Hepatocyte (in vitro differentiated cells): ENCODE measurements at regions not wholly inside any gene's neighbourhood (a gene's known extent, or its start where the extent isn't known, plus 50 kb on each side); places are given as distances from the start of the nearest gene placed in this dataset.

Source experiments
- EZH2 ChIP-seq: fragments of 200-600 bp; sonication (generic); IDR thresholded peaks from 2 replicates; pipeline ENCODE4 v1.6.1; 2016; ENCODE audit warnings: antibody characterized with exemption, mild to moderate bottlenecking, borderline replicate concordance
- EZH2phosphoT487 ChIP-seq: fragments of 200-600 bp; sonication (generic); IDR thresholded peaks from one replicate; pipeline ENCODE4 v1.6.1; 2018; ENCODE audit warnings: antibody characterized with exemption, mild to moderate bottlenecking, low read depth, moderate library complexity; ENCODE audit not compliant: unreplicated experiment, severe bottlenecking
- TF ChIP-seq, protein P1 (sequence below): fragments of 200-600 bp; sonication (generic); IDR thresholded peaks from 2 replicates; pipeline ENCODE4 v1.5.1; 2016; ENCODE audit warnings: antibody characterized with exemption, mild to moderate bottlenecking; ENCODE audit not compliant: poor library complexity

DNA sequence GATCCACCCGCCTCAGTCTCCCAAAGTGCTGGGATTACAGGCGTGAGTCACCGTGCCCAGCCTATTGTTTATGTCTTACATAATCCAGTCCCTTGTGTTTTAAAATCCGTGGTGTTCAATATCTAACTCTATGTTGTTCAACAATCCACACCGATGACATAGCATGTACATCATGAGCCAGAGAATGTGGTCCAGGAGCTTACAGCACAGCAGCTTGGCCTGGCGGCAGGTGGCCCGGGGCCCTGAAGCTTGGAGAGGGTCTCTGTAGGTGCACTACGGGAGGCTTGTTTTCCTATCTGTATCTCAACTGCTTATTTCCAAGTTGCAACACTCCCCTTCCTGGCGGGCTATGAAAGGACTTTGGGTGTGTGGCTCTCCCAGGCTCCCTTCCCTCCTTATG is 138.4 kb downstream of the ADSS2 start:
- TF ChIP-seq, protein P1, sequence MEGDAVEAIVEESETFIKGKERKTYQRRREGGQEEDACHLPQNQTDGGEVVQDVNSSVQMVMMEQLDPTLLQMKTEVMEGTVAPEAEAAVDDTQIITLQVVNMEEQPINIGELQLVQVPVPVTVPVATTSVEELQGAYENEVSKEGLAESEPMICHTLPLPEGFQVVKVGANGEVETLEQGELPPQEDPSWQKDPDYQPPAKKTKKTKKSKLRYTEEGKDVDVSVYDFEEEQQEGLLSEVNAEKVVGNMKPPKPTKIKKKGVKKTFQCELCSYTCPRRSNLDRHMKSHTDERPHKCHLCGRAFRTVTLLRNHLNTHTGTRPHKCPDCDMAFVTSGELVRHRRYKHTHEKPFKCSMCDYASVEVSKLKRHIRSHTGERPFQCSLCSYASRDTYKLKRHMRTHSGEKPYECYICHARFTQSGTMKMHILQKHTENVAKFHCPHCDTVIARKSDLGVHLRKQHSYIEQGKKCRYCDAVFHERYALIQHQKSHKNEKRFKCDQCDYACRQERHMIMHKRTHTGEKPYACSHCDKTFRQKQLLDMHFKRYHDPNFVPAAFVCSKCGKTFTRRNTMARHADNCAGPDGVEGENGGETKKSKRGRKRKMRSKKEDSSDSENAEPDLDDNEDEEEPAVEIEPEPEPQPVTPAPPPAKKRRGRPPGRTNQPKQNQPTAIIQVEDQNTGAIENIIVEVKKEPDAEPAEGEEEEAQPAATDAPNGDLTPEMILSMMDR, result no peak
- TF ChIP-seq EZH2, result no peak
- no peak for TF ChIP-seq EZH2phosphoT487
